A549 (cell line): ENCODE measurements at regions not wholly inside any gene's neighbourhood (a gene's known extent, or its start where the extent isn't known, plus 50 kb on each side); places are given as distances from the start of the nearest gene placed in this dataset.

ENCODE experiments used
- ATAC-seq, 2 experiments: fragments of 200-7000 bp in 1 of 2; fragments of >200 bp in 1 of 2; cut with Nextera tagmentation in 1 of 2; cut with Tn5 transposase in 1 of 2; 3 replicates each; pipeline versions ENCODE4 v1.8.0 to v1.9.1; 2018 to 2020; ENCODE audit warnings: mild to moderate bottlenecking in 1 of 2, moderate library complexity in 1 of 2
- CTCF ChIA-PET: fragments of 300-600 bp; sonication (Branson Sonifier 250); formaldehyde crosslinking; extraction: SDS; loops from one replicate; lab custom pipeline; 2021; ENCODE audit warnings: antibody characterized with exemption, inconsistent platforms; lab: Yijun Ruan, JAX
- POLR2A ChIA-PET: fragments of 350-600 bp; formaldehyde crosslinking; extraction: SDS; loops from one replicate; lab custom pipeline; 2021; ENCODE audit warnings: antibody characterized with exemption, inconsistent platforms; lab: Yijun Ruan, JAX
- DNase-seq, 2 experiments: peaks; one replicate each; pipeline versions ENCODE4 v3.0.0 to v3.0.0-alpha.2; 2011 to 2016; ENCODE audit warnings: low read depth in 1 of 2, low spot score in 1 of 2
- FAIRE-seq: peaks from 2 replicates; lab custom pipeline; 2011; peaks lifted over from hg19 to GRCh38; lab: Jason Lieb, UNC
- H3K27ac ChIP-seq, 2 experiments: fragments of >200 bp; sonication (Bioruptor Twin); formaldehyde crosslinking; 3 replicates each; pipeline ENCODE4 v1.5.1; 2016 to 2017
- H3K4me1 ChIP-seq: fragments of >200 bp; sonication (Bioruptor Twin); formaldehyde crosslinking; 3 replicates; pipeline ENCODE4 v1.6.1; 2016
- H3K4me2 ChIP-seq: fragments of >200 bp; sonication (Bioruptor Twin); formaldehyde crosslinking; 3 replicates; pipeline ENCODE4 v1.6.1; 2016
- H3K4me3 ChIP-seq: fragments of >200 bp; sonication (Bioruptor Twin); formaldehyde crosslinking; 3 replicates; pipeline ENCODE4 v1.5.1; 2016
- H3K9me3 ChIP-seq: fragments of >200 bp; sonication (Bioruptor Twin); formaldehyde crosslinking; 3 replicates; pipeline ENCODE4 v1.6.1; 2016
- CBX2 ChIP-seq: fragments of 200-600 bp; sonication (generic); IDR thresholded peaks from 2 replicates; pipeline ENCODE4 v1.6.1; 2016; ENCODE audit warnings: low read depth, mild to moderate bottlenecking, borderline replicate concordance
- CEBPB ChIP-seq, 2 experiments: fragments of >200 bp in 1 of 2; sonication (Bioruptor Twin) in 1 of 2; formaldehyde crosslinking in 1 of 2; IDR thresholded peaks; 2 replicates each; pipeline ENCODE4 v1.6.1; 2012 to 2016
- CHD2 ChIP-seq: fragments of 150-350 bp; IDR thresholded peaks from 2 replicates; pipeline ENCODE4 v1.6.1; 2014; ENCODE audit warnings: low read length; ENCODE audit not compliant: partially characterized antibody
- CHD4 ChIP-seq: fragments of 200-600 bp; sonication (generic); IDR thresholded peaks from 2 replicates; pipeline ENCODE4 v1.6.1; 2016; ENCODE audit warnings: antibody characterized with exemption, mild to moderate bottlenecking, borderline replicate concordance
- EHMT2 ChIP-seq: fragments of 200-600 bp; sonication (generic); IDR thresholded peaks from 2 replicates; pipeline ENCODE4 v1.6.1; 2016; ENCODE audit warnings: antibody characterized with exemption, low read depth, mild to moderate bottlenecking, moderate library complexity
- EP300 ChIP-seq, 2 experiments: fragments of >200 bp; sonication (Bioruptor Twin); formaldehyde crosslinking; IDR thresholded peaks; 2 replicates in 1 of 2; 3 replicates in 1 of 2; pipeline ENCODE4 v1.6.1; 2016 to 2017
- ESRRA ChIP-seq: fragments of 150-350 bp; IDR thresholded peaks from 2 replicates; pipeline ENCODE4 v1.6.1; 2014; ENCODE audit warnings: mild to moderate bottlenecking, low read length, borderline replicate concordance
- FOSB ChIP-seq: fragments of 250-450 bp; sonication (Bioruptor Pico); IDR thresholded peaks from 2 replicates; pipeline ENCODE4 v1.5.0; 2020; ENCODE audit warnings: mild to moderate bottlenecking, moderate library complexity
- HDAC2 ChIP-seq: fragments of 200-600 bp; sonication (generic); IDR thresholded peaks from 2 replicates; pipeline ENCODE4 v1.6.1; 2016
- HOXB5 ChIP-seq: fragments of 250-450 bp; sonication (Bioruptor Pico); IDR thresholded peaks from 2 replicates; pipeline ENCODE4 v1.5.0; 2020; ENCODE audit warnings: mild to moderate bottlenecking, moderate library complexity
- JUNB ChIP-seq: fragments of >200 bp; sonication (Bioruptor Twin); formaldehyde crosslinking; IDR thresholded peaks from 2 replicates; pipeline ENCODE4 v1.6.1; 2016
- MAFK ChIP-seq: fragments of 450-650 bp; IDR thresholded peaks from 2 replicates; pipeline ENCODE4 v1.6.1; 2014; ENCODE audit not compliant: partially characterized antibody
- MAX ChIP-seq: IDR thresholded peaks from 2 replicates; pipeline ENCODE4 v1.6.1; 2012
- NFE2L2 ChIP-seq: fragments of 150-350 bp; conservative IDR thresholded peaks from 2 replicates; pipeline ENCODE4 v1.6.1; 2014; ENCODE audit warnings: low read length
- NPAS2 ChIP-seq: fragments of 250-450 bp; sonication (Bioruptor Pico); IDR thresholded peaks from 2 replicates; pipeline ENCODE4 v1.8.0; 2022; ENCODE audit warnings: mild to moderate bottlenecking, moderate library complexity, borderline replicate concordance
- POLR2AphosphoS2 ChIP-seq: conservative IDR thresholded peaks from 2 replicates; pipeline ENCODE4 v1.6.1; 2012; ENCODE audit warnings: low read length, improper control_type of control experiment, inconsistent platforms
- RCOR1 ChIP-seq: fragments of 150-350 bp; IDR thresholded peaks from 2 replicates; pipeline ENCODE4 v1.6.1; 2014; ENCODE audit warnings: antibody characterized with exemption, low read length, low read depth
- RFX5 ChIP-seq: fragments of 450-650 bp; IDR thresholded peaks from 2 replicates; pipeline ENCODE4 v1.7.1; 2014; ENCODE audit warnings: antibody characterized with exemption, mild to moderate bottlenecking, moderate library complexity
- RNF2 ChIP-seq: fragments of 200-600 bp; sonication (generic); IDR thresholded peaks from 2 replicates; pipeline ENCODE4 v1.6.1; 2016; ENCODE audit warnings: low read depth, mild to moderate bottlenecking, antibody characterized with exemption, moderate library complexity, borderline replicate concordance
- SREBF2 ChIP-seq: fragments of 450-650 bp; IDR thresholded peaks from 2 replicates; pipeline ENCODE4 v1.6.1; 2014; ENCODE audit warnings: mild to moderate bottlenecking, moderate library complexity
- ZFP36 ChIP-seq: fragments of 450-650 bp; IDR thresholded peaks from 2 replicates; pipeline ENCODE4 v1.6.1; 2014; ENCODE audit warnings: borderline replicate concordance; ENCODE audit not compliant: partially characterized antibody
- ZSCAN20 ChIP-seq: fragments of 250-450 bp; sonication (Bioruptor Pico); IDR thresholded peaks from 2 replicates; pipeline ENCODE4 v1.8.0; 2022; ENCODE audit warnings: mild to moderate bottlenecking, moderate library complexity
- WGBS: methylation state at CpG from one replicate; pipeline ENCODE4 v1.1.6; 2017; ENCODE audit errors: missing lambda C conversion rate; 5-methylcytosine and 5-hydroxymethylcytosine counted together
- TF ChIP-seq, protein P1 (sequence below): fragments of 450-650 bp; IDR thresholded peaks from 2 replicates; pipeline ENCODE4 v1.6.1; 2014; ENCODE audit warnings: antibody characterized with exemption
- TF ChIP-seq, protein P2 (sequence below): fragments of 250-450 bp; sonication (Bioruptor Pico); IDR thresholded peaks from 2 replicates; pipeline ENCODE4 v1.5.0; 2020; ENCODE audit warnings: low read depth, mild to moderate bottlenecking, moderate library complexity
- TF ChIP-seq, protein P3 (sequence below): fragments of 250-450 bp; sonication (Bioruptor Pico); IDR thresholded peaks from 2 replicates; pipeline ENCODE4 v1.5.0; 2021; ENCODE audit warnings: mild to moderate bottlenecking, moderate library complexity, borderline replicate concordance

- no peak for FAIRE-seq
- 76% methylated on average over 9 of the region's 11 CpGs for WGBS
Measured at GRCh38 chr21:36538761-36539160, 58.8 kb upstream of the CLDN14 start.

GRCh38 chr21:36539434-36540150, 59.7 kb upstream of the CLDN14 start:
- H3K4me1 ChIP-seq, result no peaks in the 10 kb centered on the region
- TF ChIP-seq SREBF2, result no peak
- TF ChIP-seq, protein P1, sequence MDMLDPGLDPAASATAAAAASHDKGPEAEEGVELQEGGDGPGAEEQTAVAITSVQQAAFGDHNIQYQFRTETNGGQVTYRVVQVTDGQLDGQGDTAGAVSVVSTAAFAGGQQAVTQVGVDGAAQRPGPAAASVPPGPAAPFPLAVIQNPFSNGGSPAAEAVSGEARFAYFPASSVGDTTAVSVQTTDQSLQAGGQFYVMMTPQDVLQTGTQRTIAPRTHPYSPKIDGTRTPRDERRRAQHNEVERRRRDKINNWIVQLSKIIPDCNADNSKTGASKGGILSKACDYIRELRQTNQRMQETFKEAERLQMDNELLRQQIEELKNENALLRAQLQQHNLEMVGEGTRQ, result no peak
- no peak for TF ChIP-seq MAX
- TF ChIP-seq FOSB (CRISPR knock-in tag), result no peak
- TF ChIP-seq CEBPB (IDR thresholded peaks at IDR 0.05), result no peak
- no peak for TF ChIP-seq ZSCAN20
- TF ChIP-seq, all 56 proteins: peak for 0
- FAIRE-seq (no peak), ATAC-seq (no peak), DNase-seq (no peak)
- Histone ChIP-seq H3K27ac (no peak overlapping the region), H3K4me3 (no peak overlapping the region), H3K9me3 (no peaks in the 10 kb centered on the region), H3K4me2 (no peak overlapping the region)
- CTCF ChIA-PET, result no interaction called here
- POLR2A ChIA-PET, result no interaction called here
- WGBS, result 61% methylated on average over 6 of the region's 6 CpGs

More at GRCh38 chr21:36538761-36539160, 58.8 kb upstream of the CLDN14 start:
- Histone ChIP-seq H3K27ac (no peak overlapping the region), H3K4me2 (no peak overlapping the region), H3K9me3 (no peaks in the 10 kb centered on the region)
- POLR2A ChIA-PET, result no interaction called here
- TF ChIP-seq HDAC2 (no peak), CHD4 (no peak), JUNB (no peak), RCOR1 (no peak), EHMT2 (no peak), ESRRA (no peak), HOXB5 (no peak), RNF2 (no peak), MAFK (no peak), CHD2 (no peak), NFE2L2 (no peak), ZFP36 (no peak), RFX5 (no peak), POLR2AphosphoS2 (no peak), CBX2 (no peak), NPAS2 (CRISPR knock-in tag) (no peak), EP300 (IDR thresholded peaks at IDR 0.05) (no peak)
- TF ChIP-seq, protein P1, result no peak
- TF ChIP-seq, protein P2, sequence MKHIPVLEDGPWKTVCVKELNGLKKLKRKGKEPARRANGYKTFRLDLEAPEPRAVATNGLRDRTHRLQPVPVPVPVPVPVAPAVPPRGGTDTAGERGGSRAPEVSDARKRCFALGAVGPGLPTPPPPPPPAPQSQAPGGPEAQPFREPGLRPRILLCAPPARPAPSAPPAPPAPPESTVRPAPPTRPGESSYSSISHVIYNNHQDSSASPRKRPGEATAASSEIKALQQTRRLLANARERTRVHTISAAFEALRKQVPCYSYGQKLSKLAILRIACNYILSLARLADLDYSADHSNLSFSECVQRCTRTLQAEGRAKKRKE (CRISPR knock-in tag), result no peak
- TF ChIP-seq, protein P3, sequence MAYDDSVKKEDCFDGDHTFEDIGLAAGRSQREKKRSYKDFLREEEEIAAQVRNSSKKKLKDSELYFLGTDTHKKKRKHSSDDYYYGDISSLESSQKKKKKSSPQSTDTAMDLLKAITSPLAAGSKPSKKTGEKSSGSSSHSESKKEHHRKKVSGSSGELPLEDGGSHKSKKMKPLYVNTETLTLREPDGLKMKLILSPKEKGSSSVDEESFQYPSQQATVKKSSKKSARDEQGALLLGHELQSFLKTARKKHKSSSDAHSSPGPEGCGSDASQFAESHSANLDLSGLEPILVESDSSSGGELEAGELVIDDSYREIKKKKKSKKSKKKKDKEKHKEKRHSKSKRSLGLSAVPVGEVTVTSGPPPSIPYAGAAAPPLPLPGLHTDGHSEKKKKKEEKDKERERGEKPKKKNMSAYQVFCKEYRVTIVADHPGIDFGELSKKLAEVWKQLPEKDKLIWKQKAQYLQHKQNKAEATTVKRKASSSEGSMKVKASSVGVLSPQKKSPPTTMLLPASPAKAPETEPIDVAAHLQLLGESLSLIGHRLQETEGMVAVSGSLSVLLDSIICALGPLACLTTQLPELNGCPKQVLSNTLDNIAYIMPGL (CRISPR knock-in tag), result no peak
- TF ChIP-seq, all 56 proteins: peak for 0
- no peak for DNase-seq
- no peak overlapping the region for H3K4me3 ChIP-seq
- CTCF ChIA-PET, result no interaction called here
- no peak for ATAC-seq
- no peaks in the 10 kb centered on the region for H3K4me1 ChIP-seq
